ENCODE measurements at regions not wholly inside any gene's neighbourhood (a gene's known extent, or its start where the extent isn't known, plus 50 kb on each side); places are given as distances from the start of the nearest gene placed in this dataset.

DNA sequence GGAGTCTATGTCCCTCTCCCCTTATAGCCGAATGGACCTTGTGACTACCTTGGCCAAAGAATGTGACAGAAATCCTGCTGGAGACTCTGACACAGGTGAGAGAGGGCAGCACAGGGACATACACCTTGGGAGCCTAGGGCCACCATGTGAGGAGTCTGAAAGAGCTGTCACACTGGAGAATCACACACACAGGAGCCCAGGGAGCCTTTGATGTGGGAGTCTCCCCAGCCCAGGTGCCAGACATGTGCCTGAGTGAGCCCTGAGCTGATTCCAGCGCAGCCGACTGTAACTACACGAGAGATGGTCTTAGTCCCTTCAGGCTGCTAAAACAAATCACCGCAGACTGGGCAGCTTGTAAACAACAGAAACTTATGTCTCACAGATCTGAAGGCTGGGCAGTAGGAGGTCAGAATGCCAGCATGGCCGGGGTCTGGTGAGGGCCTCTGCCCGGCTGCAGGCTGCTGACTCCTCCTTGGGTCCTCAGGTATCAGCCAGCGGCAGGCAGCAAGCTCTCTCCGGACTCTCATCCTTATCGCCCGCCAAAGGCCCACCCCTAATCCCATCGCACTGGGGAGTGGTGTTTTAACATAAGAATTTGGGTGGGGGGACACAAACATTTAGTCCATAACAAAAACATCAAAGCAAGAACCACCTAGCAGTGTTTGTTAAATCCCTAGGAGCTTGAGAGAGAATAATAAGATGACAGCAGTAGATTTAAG is 63.8 kb upstream of the GPR45 start:
- TF ChIP-seq SUZ12 (IDR thresholded peaks at IDR 0.05) (no peak), FOXK2 (IDR thresholded peaks at IDR 0.05) (no peak), BHLHE40 (IDR thresholded peaks at IDR 0.05; ENCODE audit: borderline replicate concordance) (no peak), SP1 (IDR thresholded peaks at IDR 0.05) (no peak), TARDBP (IDR thresholded peaks at IDR 0.05) (no peak), FOXM1 (IDR thresholded peaks at IDR 0.05; ENCODE audit: borderline replicate concordance) (no peak), NFRKB (IDR thresholded peaks at IDR 0.05) (no peak), FOXA1 (IDR thresholded peaks at IDR 0.05) (no peak), CTBP1 (IDR thresholded peaks at IDR 0.05; ENCODE audit: borderline replicate concordance) (no peak), HDGF (IDR thresholded peaks at IDR 0.05; ENCODE audit: borderline replicate concordance) (no peak), ELF4 (IDR thresholded peaks at IDR 0.05) (no peak), ZNF384 (IDR thresholded peaks at IDR 0.05) (no peak), PKNOX1 (IDR thresholded peaks at IDR 0.05) (no peak), ARNT (IDR thresholded peaks at IDR 0.05) (no peak)

All from HEK293T (cell line).